AG09319 (cell line): ENCODE measurements at regions not wholly inside any gene's neighbourhood (a gene's known extent, or its start where the extent isn't known, plus 50 kb on each side); places are given as distances from the start of the nearest gene placed in this dataset.

Experiments used
- DNase-seq: peaks from one replicate; pipeline ENCODE4 v3.0.0-alpha.2; 2010; ENCODE audit warnings: low read depth; ENCODE audit errors: extremely low read depth
- TF ChIP-seq, protein P1 (sequence below): IDR thresholded peaks from 2 replicates; pipeline ENCODE4 v1.5.1; 2011; ENCODE audit warnings: low read depth, mild to moderate bottlenecking, inconsistent platforms, low read length, moderate library complexity

DNA sequence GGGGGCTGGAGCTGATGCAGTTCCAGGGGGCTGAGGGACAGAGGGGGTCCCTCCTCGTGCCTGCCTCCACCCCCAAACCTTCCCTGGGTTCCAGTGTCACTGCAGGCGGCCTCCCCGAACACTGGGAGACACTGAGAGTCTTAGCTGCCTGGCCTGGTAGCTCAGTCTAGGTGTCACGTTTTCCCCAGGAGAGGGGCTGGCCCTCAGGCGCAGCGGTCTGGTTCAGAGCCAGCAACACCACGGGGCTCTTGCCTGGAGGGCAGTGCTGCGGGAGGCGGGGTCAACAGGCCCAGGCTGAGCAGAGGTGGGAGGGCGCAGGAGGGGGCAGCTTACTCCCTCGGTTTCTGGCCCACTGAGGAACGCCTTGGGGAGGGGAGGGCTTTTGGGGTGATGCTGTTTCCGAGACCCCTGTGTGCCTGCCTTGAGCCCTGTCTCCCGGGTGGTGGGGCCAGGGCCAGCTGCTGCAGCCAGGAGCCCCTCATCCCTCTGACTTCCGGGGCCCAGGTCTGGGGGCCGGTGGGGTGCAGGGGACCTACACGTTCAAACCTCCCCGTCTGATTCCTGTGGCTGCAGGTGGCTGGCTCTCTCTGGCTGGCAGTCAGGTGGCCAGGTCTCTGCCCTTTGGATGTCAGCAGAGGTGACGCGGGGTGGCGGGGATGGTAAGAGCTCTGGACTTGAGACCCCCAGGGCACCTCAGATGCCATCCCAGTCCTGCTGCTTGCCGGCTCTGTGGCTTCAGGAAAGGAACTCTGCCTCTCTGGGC is 89.3 kb upstream of the GSE1 start:
- TF ChIP-seq, protein P1, sequence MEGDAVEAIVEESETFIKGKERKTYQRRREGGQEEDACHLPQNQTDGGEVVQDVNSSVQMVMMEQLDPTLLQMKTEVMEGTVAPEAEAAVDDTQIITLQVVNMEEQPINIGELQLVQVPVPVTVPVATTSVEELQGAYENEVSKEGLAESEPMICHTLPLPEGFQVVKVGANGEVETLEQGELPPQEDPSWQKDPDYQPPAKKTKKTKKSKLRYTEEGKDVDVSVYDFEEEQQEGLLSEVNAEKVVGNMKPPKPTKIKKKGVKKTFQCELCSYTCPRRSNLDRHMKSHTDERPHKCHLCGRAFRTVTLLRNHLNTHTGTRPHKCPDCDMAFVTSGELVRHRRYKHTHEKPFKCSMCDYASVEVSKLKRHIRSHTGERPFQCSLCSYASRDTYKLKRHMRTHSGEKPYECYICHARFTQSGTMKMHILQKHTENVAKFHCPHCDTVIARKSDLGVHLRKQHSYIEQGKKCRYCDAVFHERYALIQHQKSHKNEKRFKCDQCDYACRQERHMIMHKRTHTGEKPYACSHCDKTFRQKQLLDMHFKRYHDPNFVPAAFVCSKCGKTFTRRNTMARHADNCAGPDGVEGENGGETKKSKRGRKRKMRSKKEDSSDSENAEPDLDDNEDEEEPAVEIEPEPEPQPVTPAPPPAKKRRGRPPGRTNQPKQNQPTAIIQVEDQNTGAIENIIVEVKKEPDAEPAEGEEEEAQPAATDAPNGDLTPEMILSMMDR, result no peak
- DNase-seq, result no peak

DNA sequence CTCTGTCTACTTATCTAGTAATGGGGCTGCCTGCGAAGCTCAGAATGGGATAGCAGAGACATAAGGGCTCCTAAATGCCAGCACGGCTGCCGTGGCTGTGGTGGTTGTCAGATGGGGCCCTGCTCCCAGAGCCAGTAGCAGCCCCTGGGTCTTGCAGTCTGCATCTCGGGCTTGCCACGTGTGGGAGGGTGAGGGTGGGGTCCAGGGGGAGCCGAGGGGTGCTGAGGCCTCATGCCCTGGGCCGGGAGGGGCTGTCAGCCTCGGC is 88.8 kb upstream of the GSE1 start:
- TF ChIP-seq, protein P1, result no peak
- DNase-seq, result no peak

DNA sequence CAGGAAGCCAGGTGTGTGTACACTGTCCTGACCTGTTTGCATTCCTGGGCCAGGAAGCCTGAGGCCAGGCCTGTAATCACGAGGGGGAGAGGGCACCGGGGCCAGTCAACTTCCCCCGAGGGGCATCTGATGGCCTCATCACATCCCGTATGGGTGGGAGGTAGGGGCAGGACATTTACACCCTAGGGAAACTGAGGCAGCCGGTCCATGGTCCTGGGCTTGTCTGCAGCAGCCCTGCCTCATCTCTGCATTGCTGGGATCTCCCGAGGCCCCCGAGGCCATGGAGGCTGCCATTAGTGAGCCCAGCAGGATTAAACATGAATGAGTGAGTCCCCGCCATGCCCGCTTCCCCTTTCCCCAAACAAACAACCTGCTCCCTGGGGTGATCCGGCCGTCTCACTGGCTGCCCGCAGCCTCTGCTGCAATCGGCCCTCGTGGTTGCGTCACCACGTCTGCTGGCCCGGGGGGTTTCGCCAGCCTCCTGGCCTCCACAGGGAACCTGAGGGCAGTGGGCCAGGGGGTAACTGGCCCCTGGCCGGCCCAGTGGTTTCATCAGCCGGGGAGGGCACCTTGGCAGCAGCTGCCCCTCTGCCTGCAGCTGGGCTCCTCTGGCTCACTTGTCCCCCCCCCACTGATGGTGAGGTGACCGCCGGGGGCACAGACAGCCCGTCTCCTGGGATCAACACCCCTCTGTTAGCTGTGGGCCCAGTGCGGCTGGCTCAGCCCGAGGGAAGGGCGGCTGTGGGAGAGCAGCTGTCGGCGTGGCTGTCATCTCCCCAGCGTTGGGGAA is 88.3 kb upstream of the GSE1 start:
- DNase-seq, result no peak
- TF ChIP-seq, protein P1, result no peak

DNA sequence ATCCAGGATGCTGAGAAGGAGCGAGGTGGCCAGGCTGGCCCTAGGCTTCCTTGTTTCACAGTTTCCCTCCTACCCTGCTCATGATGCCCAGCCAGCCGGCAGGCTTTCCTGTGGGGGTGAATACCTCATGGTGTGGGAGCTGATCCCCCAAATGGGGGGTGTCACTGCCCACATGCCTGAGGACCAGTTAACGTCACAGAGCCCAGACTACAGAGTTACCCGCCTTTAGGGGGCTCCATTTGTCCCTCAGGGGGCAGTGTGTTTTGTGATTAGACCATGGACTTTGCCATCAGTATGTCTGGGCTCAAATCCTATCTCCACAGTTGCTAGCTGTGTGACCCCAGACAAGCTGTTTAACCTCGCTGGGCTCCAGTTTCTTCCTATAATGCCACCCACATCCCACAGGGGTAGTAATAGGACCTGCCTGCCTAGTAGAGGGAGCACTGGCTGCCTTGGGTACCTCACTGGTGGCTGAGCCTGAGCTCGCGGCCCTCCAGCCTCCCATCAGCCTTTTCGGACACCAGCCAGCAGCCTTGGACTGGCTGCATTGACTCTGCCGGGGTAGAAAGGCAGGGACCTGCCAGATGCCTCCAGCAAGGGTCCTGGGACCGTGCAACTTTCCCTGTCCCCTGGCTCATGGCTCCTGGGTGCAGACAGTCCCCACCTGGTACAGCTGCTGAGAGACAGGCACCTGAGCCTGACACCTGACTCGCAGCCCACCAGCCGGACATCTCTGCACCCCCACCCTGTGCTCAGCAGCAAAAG is 87.5 kb upstream of the GSE1 start:
- no peak for DNase-seq
- TF ChIP-seq, protein P1, result no peak

DNA sequence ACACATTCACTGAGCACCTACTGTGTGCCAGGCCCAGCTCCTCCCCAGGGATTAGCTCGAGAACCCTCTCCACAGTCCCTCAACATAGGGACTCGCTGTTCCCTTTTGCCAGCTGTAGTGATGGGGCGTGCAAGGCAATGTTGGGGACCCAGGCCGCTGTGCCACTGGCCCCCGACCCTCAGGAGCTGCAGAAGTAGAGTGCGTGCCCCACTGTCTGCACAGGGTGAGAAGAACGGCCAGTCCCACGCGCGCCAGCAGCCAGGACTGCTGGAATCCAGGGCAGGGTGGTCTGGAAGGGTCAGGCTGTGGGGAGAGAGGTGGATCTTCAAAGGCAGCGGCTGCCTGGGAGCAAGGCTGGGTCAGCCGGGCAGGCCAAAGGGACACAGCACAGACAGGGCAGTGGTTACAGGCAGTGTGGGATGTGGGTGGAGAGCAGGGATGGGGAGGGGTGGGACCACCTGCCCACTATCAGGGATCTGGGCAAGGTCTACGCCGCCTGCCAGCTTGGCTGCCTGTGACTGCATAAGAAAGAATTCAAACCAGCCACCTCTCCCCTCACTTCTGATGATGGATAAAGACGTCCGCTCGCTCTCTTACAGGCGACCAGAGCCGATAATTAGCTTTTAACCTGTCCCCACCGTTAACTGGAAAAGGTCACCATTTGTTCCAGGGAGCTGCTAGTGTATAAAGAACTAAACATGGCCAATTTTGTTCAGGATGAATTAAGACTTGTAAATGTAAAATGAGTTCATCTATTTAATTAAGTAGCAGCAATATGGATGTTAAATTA is 86.7 kb upstream of the GSE1 start:
- TF ChIP-seq, protein P1, result no peak
- no peak for DNase-seq

DNA sequence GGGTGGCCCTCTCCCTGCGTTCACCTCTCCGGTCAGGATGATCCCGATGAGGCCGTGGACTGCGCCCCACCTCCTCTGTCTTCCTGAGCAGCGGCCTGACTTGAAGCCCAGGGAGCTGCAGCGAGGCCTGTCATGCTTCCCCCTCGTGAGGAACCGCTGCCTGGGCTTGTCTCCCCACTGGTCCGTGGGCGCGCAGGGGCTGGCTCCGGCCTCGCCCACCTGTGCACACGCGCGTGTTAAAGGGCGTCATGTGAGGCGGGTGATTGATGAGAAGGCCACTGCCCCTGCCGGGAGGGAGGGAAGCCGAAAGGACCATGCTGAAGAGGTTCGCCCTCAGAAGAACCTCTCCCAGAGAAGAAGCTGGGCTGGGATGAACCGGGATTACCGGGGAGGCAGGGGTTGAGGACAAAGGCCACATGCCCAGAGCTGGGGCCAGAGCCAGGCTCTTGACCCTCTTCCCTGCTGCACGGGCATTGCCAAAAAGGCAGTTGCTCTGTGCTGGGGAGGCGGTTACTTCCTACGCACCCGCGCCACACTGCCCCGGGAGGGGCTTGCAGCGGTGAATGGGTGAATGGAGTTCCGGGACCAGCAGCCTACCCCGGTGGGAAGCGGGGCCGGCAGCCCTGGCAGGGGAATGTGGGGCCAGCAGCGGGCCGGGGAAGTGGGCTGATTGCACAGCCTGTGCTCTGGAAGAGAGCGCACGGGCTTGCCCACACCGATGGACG is 85.9 kb upstream of the GSE1 start:
- TF ChIP-seq, protein P1, result no peak
- DNase-seq, result no peak
